ENCODE measurements at regions not wholly inside any gene's neighbourhood (a gene's known extent, or its start where the extent isn't known, plus 50 kb on each side); places are given as distances from the start of the nearest gene placed in this dataset.
"Not testable (repeated sequence)": the region's sequence is repeated elsewhere in the genome, so short reads cannot be mapped to it uniquely, and the experiment has no call there.

- DNase-seq (ENCODE audit: low read depth in 2 of 2), result peak; percentile 18
Measured at GRCh38 chr10:52599551-52600200, 172.9 kb downstream of the MBL2 start.

GRCh38 chr10:52604131-52604530 lies 168.5 kb downstream of the MBL2 start:
- DNase-seq (ENCODE audit: low read depth in 2 of 2), result not testable (repeated sequence)

- no peak for DNase-seq (ENCODE audit: low read depth in 2 of 2)
Measured at GRCh38 chr10:52609071-52609470, 163.5 kb downstream of the MBL2 start.

- DNase-seq (ENCODE audit: low read depth in 2 of 2), result no peak
Measured at GRCh38 chr10:52609626-52610240, 162.9 kb downstream of the MBL2 start.

- no peak for DNase-seq (ENCODE audit: low read depth in 2 of 2)
Measured at GRCh38 chr10:52615331-52615730, 157.3 kb downstream of the MBL2 start.

GRCh38 chr10:52615756-52616394 lies 156.7 kb downstream of the MBL2 start:
- peak; percentile 31 to 40 for DNase-seq (ENCODE audit: low read depth in 2 of 2)

GRCh38 chr10:52616395-52616764 lies 156.2 kb downstream of the MBL2 start:
- DNase-seq (ENCODE audit: low read depth in 2 of 2), result no peak

- DNase-seq (ENCODE audit: low read depth in 2 of 2), result peak in 1 of 2 experiments; percentile 17
Measured at GRCh38 chr10:52617346-52617745, 155.2 kb downstream of the MBL2 start.

GRCh38 chr10:52619052-52619451 lies 153.5 kb downstream of the MBL2 start:
- peak in 1 of 2 experiments; percentile 21 for DNase-seq (ENCODE audit: low read depth in 2 of 2)

GRCh38 chr10:52621635-52622079 lies 150.9 kb downstream of the MBL2 start:
- DNase-seq (ENCODE audit: low read depth in 2 of 2), result peak; percentile 71 to 72

- DNase-seq (ENCODE audit: low read depth in 2 of 2), result no peak
Measured at GRCh38 chr10:52623761-52624160, 148.8 kb downstream of the MBL2 start.

- no peak for DNase-seq (ENCODE audit: low read depth in 2 of 2)
Measured at GRCh38 chr10:52627279-52627678, 145.3 kb downstream of the MBL2 start.

- DNase-seq (ENCODE audit: low read depth in 2 of 2), result no peak
Measured at GRCh38 chr10:52631146-52631545, 141.4 kb downstream of the MBL2 start.

- no peak for DNase-seq (ENCODE audit: low read depth in 2 of 2)
Measured at GRCh38 chr10:52631648-52632047, 140.9 kb downstream of the MBL2 start.

- no peak for DNase-seq (ENCODE audit: low read depth in 2 of 2)
Measured at GRCh38 chr10:52632591-52632990, 140.0 kb downstream of the MBL2 start.

- DNase-seq (ENCODE audit: low read depth in 2 of 2), result no peak
Measured at GRCh38 chr10:52633266-52633665, 139.3 kb downstream of the MBL2 start.

- no peak for DNase-seq (ENCODE audit: low read depth in 2 of 2)
Measured at GRCh38 chr10:52635651-52636050, 136.9 kb downstream of the MBL2 start.

GRCh38 chr10:52636874-52637273 lies 135.7 kb downstream of the MBL2 start:
- no peak for DNase-seq (ENCODE audit: low read depth in 2 of 2)

- no peak for DNase-seq (ENCODE audit: low read depth in 2 of 2)
Measured at GRCh38 chr10:52637592-52637991, 135.0 kb downstream of the MBL2 start.

- peak in 1 of 2 experiments; percentile 24 for DNase-seq (ENCODE audit: low read depth in 2 of 2)
Measured at GRCh38 chr10:52639652-52640051, 132.9 kb downstream of the MBL2 start.

GRCh38 chr10:52642208-52642607 lies 130.4 kb downstream of the MBL2 start:
- no peak for DNase-seq (ENCODE audit: low read depth in 2 of 2)

GRCh38 chr10:52644373-52645186 lies 128.0 kb downstream of the MBL2 start:
- DNase-seq (ENCODE audit: low read depth in 2 of 2), result no peak

Measured in fibroblast of skin of left quadriceps (primary cell).